ENCODE measurements at regions not wholly inside any gene's neighbourhood (a gene's known extent, or its start where the extent isn't known, plus 50 kb on each side); places are given as distances from the start of the nearest gene placed in this dataset.
A peak's percentile ranks its signal among the peaks of the same experiment; 100 is the strongest.

GRCh38 chr6:6816716-6817115 is 228.2 kb downstream of the LY86 start:
- no peak overlapping the region for H3K9ac ChIP-seq
- no peaks in the 10 kb centered on the region for H3K9me3 ChIP-seq (replicated peaks in 1 of 11)
- no peaks in the 10 kb centered on the region for H4K20me1 ChIP-seq
- H3K4me3 ChIP-seq: no peak overlapping the region
- peaks cover 0 to 7% (median 0%) of the 10 kb centered on the region in 11 experiments; a peak in 1 of 22 replicates for H3K27me3 ChIP-seq
- H3K4me2 ChIP-seq: peak overlapping the region in 5 of 11 experiments; percentile 2 to 61 (median 12); a peak in 5 of 22 replicates
- no peaks in the 10 kb centered on the region for H3K36me3 ChIP-seq
- H3K27ac ChIP-seq: no peak overlapping the region
- no peak for TF ChIP-seq Cebpa-rat (IDR thresholded peaks at IDR 0.05)
- peaks cover 35 to 65% (median 44%) of the 10 kb centered on the region in 10 experiments for H3K4me1 ChIP-seq

- Histone ChIP-seq H3K9me3 (replicated peaks in 1 of 11) (no peaks in the 10 kb centered on the region), H3K4me2 (peak overlapping the region; percentile 9 to 80 (median 55); a peak in 21 of 22 replicates), H3K9ac (no peak overlapping the region; a peak in 1 of 22 replicates), H3K27me3 (peaks cover 0 to 7% (median 0%) of the 10 kb centered on the region in 11 experiments; a peak in 1 of 22 replicates), H4K20me1 (no peaks in the 10 kb centered on the region), H3K4me3 (no peak overlapping the region), H3K27ac (peak overlapping the region in 3 of 11 experiments; percentile 4 to 43 (median 10); a peak in 2 of 22 replicates), H3K36me3 (no peaks in the 10 kb centered on the region), H3K4me1 (peaks cover 36 to 65% (median 46%) of the 10 kb centered on the region in 10 experiments)
- TF ChIP-seq Cebpa-rat (IDR thresholded peaks at IDR 0.05): no peak
Observed at GRCh38 chr6:6818078-6818639, 229.6 kb downstream of the LY86 start.

- Histone ChIP-seq H3K4me3 (no peak overlapping the region), H3K4me2 (no peak overlapping the region), H3K4me1 (peaks cover 47 to 74% (median 52%) of the 10 kb centered on the region in 10 experiments), H3K9me3 (replicated peaks in 1 of 11) (no peaks in the 10 kb centered on the region), H3K27me3 (peaks cover 0 to 7% (median 0%) of the 10 kb centered on the region in 11 experiments; a peak in 1 of 22 replicates), H3K36me3 (no peaks in the 10 kb centered on the region), H3K9ac (no peak overlapping the region), H3K27ac (no peak overlapping the region), H4K20me1 (no peaks in the 10 kb centered on the region)
- no peak for TF ChIP-seq Cebpa-rat (IDR thresholded peaks at IDR 0.05)
Observed at GRCh38 chr6:6820641-6821238, 232.2 kb downstream of the LY86 start.

- Histone ChIP-seq H3K36me3 (no peaks in the 10 kb centered on the region), H3K4me2 (peak overlapping the region in 4 of 11 experiments; percentile 49 to 90 (median 54); a peak in 3 of 22 replicates), H3K27ac (no peak overlapping the region), H3K4me3 (no peak overlapping the region), H3K27me3 (peaks cover 0 to 7% (median 0%) of the 10 kb centered on the region in 11 experiments; a peak in 1 of 22 replicates), H3K4me1 (peaks cover 55 to 80% (median 60%) of the 10 kb centered on the region in 10 experiments), H3K9ac (no peak overlapping the region), H3K9me3 (replicated peaks in 1 of 11) (no peaks in the 10 kb centered on the region), H4K20me1 (no peaks in the 10 kb centered on the region)
- no peak for TF ChIP-seq Cebpa-rat (IDR thresholded peaks at IDR 0.05)
Observed at GRCh38 chr6:6821639-6822261, 233.2 kb downstream of the LY86 start.

GRCh38 chr6:6823030-6823429 is 234.5 kb downstream of the LY86 start:
- Histone ChIP-seq H3K4me1 (peaks cover 58 to 79% (median 65%) of the 10 kb centered on the region in 10 experiments), H3K4me2 (peak overlapping the region; percentile 36 to 91 (median 71); a peak in 20 of 22 replicates)

GRCh38 chr6:6823568-6824224 is 235.2 kb downstream of the LY86 start:
- Histone ChIP-seq H3K9me3 (replicated peaks in 1 of 11) (no peaks in the 10 kb centered on the region), H3K4me3 (no peak overlapping the region), H3K36me3 (no peaks in the 10 kb centered on the region), H3K4me2 (peak overlapping the region; percentile 36 to 91 (median 71); a peak in 20 of 22 replicates), H3K4me1 (peaks cover 52 to 72% (median 58%) of the 10 kb centered on the region in 10 experiments), H3K9ac (peak overlapping the region in 4 of 11 experiments; percentile 4 to 30 (median 12); a peak in 4 of 22 replicates), H3K27me3 (peaks cover 0 to 1% (median 0%) of the 10 kb centered on the region in 11 experiments; a peak in 1 of 22 replicates), H4K20me1 (no peaks in the 10 kb centered on the region), H3K27ac (peak overlapping the region in 5 of 11 experiments; percentile 33 to 65 (median 51); a peak in 9 of 22 replicates)
- TF ChIP-seq Cebpa-rat (IDR thresholded peaks at IDR 0.05): no peak

More at GRCh38 chr6:6823030-6823429, 234.5 kb downstream of the LY86 start:
- Histone ChIP-seq H3K27ac (peak overlapping the region in 4 of 11 experiments; percentile 44 to 65 (median 56); a peak in 8 of 22 replicates), H3K4me3 (no peak overlapping the region), H4K20me1 (no peaks in the 10 kb centered on the region), H3K9ac (peak overlapping the region in 4 of 11 experiments; percentile 4 to 30 (median 12); a peak in 4 of 22 replicates), H3K36me3 (no peaks in the 10 kb centered on the region), H3K27me3 (peaks cover 0 to 7% (median 0%) of the 10 kb centered on the region in 11 experiments; a peak in 1 of 22 replicates), H3K9me3 (replicated peaks in 1 of 11) (no peaks in the 10 kb centered on the region)
- TF ChIP-seq Cebpa-rat (IDR thresholded peaks at IDR 0.05): no peak

GRCh38 chr6:6824381-6824780 is 235.9 kb downstream of the LY86 start:
- Histone ChIP-seq H3K27me3 (no peaks in the 10 kb centered on the region), H4K20me1 (no peaks in the 10 kb centered on the region), H3K27ac (no peak overlapping the region), H3K36me3 (no peaks in the 10 kb centered on the region), H3K4me2 (peak overlapping the region; percentile 28 to 91 (median 79); a peak in 17 of 22 replicates), H3K9ac (no peak overlapping the region), H3K4me1 (peaks cover 49 to 65% (median 58%) of the 10 kb centered on the region in 10 experiments), H3K4me3 (no peak overlapping the region), H3K9me3 (replicated peaks in 1 of 11) (no peaks in the 10 kb centered on the region)
- TF ChIP-seq Cebpa-rat (IDR thresholded peaks at IDR 0.05): no peak

GRCh38 chr6:6825193-6825784 is 236.8 kb downstream of the LY86 start:
- peak overlapping the region; percentile 28 to 91 (median 79) for H3K4me2 ChIP-seq
- no peaks in the 10 kb centered on the region for H3K9me3 ChIP-seq (replicated peaks in 1 of 11)
- H3K36me3 ChIP-seq: no peaks in the 10 kb centered on the region
- H3K27ac ChIP-seq: no peak overlapping the region
- H3K9ac ChIP-seq: no peak overlapping the region
- H3K27me3 ChIP-seq: no peaks in the 10 kb centered on the region
- no peak overlapping the region for H3K4me3 ChIP-seq
- TF ChIP-seq Cebpa-rat (IDR thresholded peaks at IDR 0.05): no peak
- H3K4me1 ChIP-seq: peaks cover 55 to 66% (median 60%) of the 10 kb centered on the region in 10 experiments
- no peaks in the 10 kb centered on the region for H4K20me1 ChIP-seq
